ENCODE measurements at regions not wholly inside any gene's neighbourhood (a gene's known extent, or its start where the extent isn't known, plus 50 kb on each side); places are given as distances from the start of the nearest gene placed in this dataset.

DNA sequence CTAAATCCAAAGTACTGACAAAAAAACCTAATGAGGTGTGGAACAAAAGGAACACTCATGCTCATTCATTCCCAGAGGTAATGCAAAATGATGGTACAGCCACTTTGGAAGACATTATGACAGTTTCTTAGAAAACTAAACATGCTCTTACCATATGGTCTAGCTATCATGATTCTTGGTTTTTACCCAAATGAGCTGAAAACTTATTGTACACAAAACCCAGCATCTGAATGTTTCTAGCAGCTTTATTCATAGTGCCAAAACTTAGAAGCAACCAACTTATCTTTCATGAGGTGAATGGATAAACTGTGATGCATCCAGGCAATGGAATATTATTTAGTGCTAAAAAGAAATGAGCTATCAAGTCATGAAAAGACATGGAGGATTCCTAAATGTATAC is 318.4 kb upstream of the OLFM3 start:
- TF ChIP-seq, protein P1, sequence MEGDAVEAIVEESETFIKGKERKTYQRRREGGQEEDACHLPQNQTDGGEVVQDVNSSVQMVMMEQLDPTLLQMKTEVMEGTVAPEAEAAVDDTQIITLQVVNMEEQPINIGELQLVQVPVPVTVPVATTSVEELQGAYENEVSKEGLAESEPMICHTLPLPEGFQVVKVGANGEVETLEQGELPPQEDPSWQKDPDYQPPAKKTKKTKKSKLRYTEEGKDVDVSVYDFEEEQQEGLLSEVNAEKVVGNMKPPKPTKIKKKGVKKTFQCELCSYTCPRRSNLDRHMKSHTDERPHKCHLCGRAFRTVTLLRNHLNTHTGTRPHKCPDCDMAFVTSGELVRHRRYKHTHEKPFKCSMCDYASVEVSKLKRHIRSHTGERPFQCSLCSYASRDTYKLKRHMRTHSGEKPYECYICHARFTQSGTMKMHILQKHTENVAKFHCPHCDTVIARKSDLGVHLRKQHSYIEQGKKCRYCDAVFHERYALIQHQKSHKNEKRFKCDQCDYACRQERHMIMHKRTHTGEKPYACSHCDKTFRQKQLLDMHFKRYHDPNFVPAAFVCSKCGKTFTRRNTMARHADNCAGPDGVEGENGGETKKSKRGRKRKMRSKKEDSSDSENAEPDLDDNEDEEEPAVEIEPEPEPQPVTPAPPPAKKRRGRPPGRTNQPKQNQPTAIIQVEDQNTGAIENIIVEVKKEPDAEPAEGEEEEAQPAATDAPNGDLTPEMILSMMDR (IDR thresholded peaks at IDR 0.05; ENCODE audit: low read depth, low read length, poor library complexity, severe bottlenecking) = no peak
- no peak for TF ChIP-seq EZH2phosphoT487 (IDR thresholded peaks at IDR 0.05; ENCODE audit: borderline replicate concordance, low read length)

Data from DOHH2 (cell line).